ENCODE measurements at regions not wholly inside any gene's neighbourhood (a gene's known extent, or its start where the extent isn't known, plus 50 kb on each side); places are given as distances from the start of the nearest gene placed in this dataset.
"Not testable (repeated sequence)": the region's sequence is repeated elsewhere in the genome, so short reads cannot be mapped to it uniquely, and the experiment has no call there.

DNA sequence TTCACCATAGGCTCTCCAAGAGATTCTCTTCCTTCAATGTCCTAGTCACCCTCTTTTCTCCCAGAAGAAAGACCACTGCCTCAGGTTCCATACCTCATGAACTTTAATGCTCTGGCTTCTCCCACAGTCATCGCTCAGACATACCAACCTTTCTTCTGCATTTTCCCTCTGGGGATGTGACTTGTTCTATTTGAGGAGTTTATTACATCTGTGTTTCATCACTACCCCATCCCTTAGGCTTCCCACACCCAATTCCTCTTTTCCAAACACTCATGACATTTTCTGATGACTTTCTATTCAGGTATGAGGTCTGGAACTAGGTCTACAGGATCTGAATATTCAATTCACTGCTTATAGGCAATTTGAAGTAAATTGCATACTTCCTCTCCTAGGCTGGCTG, 298.6 kb upstream of the MAP2 start:
- no peak overlapping the region for H3K27ac ChIP-seq
- no peaks in the 10 kb centered on the region for H3K36me3 ChIP-seq
- TF ChIP-seq, protein P1, sequence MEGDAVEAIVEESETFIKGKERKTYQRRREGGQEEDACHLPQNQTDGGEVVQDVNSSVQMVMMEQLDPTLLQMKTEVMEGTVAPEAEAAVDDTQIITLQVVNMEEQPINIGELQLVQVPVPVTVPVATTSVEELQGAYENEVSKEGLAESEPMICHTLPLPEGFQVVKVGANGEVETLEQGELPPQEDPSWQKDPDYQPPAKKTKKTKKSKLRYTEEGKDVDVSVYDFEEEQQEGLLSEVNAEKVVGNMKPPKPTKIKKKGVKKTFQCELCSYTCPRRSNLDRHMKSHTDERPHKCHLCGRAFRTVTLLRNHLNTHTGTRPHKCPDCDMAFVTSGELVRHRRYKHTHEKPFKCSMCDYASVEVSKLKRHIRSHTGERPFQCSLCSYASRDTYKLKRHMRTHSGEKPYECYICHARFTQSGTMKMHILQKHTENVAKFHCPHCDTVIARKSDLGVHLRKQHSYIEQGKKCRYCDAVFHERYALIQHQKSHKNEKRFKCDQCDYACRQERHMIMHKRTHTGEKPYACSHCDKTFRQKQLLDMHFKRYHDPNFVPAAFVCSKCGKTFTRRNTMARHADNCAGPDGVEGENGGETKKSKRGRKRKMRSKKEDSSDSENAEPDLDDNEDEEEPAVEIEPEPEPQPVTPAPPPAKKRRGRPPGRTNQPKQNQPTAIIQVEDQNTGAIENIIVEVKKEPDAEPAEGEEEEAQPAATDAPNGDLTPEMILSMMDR (IDR thresholded peaks at IDR 0.05): no peak
- no peak overlapping the region for H3K4me3 ChIP-seq
- no peaks in the 10 kb centered on the region for H3K9me3 ChIP-seq
- H3K4me1 ChIP-seq: no peaks in the 10 kb centered on the region
- no peak for DNase-seq
- no peaks in the 10 kb centered on the region for H3K27me3 ChIP-seq
- intact Hi-C loops (cut with DNase I): no loop called here
- ATAC-seq: no peak

DNA sequence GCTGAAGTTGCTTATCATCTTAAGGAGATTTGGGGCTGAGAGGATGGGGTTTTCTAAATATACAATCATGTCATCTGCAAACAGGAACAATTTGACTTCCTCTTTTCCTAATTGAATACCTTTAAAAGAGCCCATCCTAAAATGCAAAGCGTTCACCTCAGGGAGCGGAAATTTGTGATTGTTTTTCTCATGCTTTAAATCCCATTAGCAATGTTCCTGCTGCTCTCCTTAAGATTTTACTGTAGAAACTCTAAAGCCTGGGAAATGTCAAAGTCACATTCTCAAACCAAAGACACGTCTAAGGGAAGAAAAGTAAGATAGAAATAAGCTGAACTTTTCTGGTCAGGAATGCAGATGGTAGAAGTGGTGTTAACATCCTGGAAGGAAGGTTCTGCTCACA, 285.8 kb upstream of the MAP2 start:
- intact Hi-C loops (cut with DNase I): no loop called here
- H3K4me3 ChIP-seq: no peak overlapping the region

DNA sequence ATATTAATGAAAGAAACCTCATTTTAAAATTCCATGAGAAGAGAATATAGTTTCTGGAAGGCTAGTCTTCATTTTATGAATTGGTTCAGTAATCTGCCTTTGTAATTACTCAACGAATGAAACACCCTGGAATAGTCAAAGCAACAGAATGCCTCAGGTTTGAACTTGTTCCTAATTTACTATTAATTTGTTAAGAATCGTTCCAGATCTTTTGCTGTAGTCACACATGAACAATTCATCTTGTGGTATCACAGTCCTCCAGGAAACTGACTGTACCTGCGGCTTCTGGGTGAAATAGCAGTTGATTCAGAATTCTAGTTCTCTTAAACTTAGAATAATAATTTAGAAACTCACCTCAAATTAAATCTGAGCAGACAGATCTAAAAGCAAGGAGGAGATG, 282.7 kb upstream of the MAP2 start:
- no peaks in the 10 kb centered on the region for H3K9me3 ChIP-seq
- intact Hi-C loops (cut with DNase I): no loop called here
- H3K27me3 ChIP-seq: no peaks in the 10 kb centered on the region
- no peak overlapping the region for H3K4me3 ChIP-seq
- no peak for ATAC-seq
- no peak overlapping the region for H3K27ac ChIP-seq
- TF ChIP-seq, protein P1 (IDR thresholded peaks at IDR 0.05): no peak
- H3K36me3 ChIP-seq: no peaks in the 10 kb centered on the region
- no peaks in the 10 kb centered on the region for H3K4me1 ChIP-seq
- no peak for DNase-seq

More for the DNA sequence above, 285.8 kb upstream of the MAP2 start:
- Histone ChIP-seq H3K9me3 (no peaks in the 10 kb centered on the region), H3K4me1 (no peaks in the 10 kb centered on the region), H3K36me3 (no peaks in the 10 kb centered on the region), H3K27me3 (no peaks in the 10 kb centered on the region), H3K27ac (no peak overlapping the region)
- no peak for ATAC-seq
- DNase-seq: no peak
- TF ChIP-seq, protein P1 (IDR thresholded peaks at IDR 0.05): no peak

DNA sequence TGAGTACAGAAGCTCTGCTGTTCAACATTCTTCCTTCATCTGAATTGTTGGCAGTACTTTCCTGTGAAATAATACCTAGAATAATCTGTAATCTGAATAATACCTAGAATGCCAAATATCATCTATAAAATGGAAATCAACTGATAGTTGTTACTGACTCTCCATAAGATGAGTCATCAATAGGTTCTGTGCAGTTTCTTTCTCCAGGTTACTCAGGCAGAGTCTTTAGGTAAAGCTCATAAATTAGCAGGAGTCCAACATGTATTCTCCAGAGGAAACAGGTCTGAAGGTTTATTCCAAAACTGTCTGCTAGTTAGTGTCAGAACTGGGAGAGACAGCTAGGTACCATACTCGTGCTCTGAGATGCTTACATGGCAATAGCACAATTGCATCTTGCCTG, 282.0 kb upstream of the MAP2 start:
- Histone ChIP-seq H3K36me3 (no peaks in the 10 kb centered on the region), H3K27me3 (no peaks in the 10 kb centered on the region), H3K9me3 (no peaks in the 10 kb centered on the region), H3K27ac (no peak overlapping the region), H3K4me1 (no peaks in the 10 kb centered on the region), H3K4me3 (no peak overlapping the region)
- TF ChIP-seq, protein P1 (IDR thresholded peaks at IDR 0.05): no peak
- ATAC-seq: no peak
- intact Hi-C loops (cut with DNase I): no loop called here
- DNase-seq: no peak

DNA sequence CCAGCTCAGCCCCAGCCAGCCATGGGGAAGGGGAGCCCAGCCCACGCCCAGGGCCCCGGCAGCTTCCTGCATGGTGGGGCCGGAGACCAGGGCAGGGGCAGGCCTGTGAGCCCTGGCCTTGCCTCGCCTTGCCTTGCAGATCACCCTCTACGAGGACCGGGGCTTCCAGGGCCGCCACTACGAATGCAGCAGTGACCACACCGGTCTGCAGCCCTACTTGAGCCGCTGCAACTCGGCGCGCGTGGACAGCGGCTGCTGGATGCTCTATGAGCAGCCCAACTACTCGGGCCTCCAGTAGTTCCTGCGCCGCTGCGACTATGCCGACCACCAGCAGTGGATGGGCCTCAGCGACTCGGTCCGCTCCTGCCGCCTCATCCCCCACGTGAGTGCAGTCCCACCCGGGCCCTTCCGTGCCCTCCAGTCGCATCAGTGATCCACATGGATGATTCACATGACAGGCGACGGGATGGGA, 278.6 kb upstream of the MAP2 start:
- H3K9me3 ChIP-seq; H3K4me3 ChIP-seq; H3K27ac ChIP-seq; intact Hi-C loops (cut with DNase I); H3K27me3 ChIP-seq; H3K36me3 ChIP-seq; DNase-seq; H3K4me1 ChIP-seq: not testable (repeated sequence)
- peak; percentile 28 for ATAC-seq

DNA sequence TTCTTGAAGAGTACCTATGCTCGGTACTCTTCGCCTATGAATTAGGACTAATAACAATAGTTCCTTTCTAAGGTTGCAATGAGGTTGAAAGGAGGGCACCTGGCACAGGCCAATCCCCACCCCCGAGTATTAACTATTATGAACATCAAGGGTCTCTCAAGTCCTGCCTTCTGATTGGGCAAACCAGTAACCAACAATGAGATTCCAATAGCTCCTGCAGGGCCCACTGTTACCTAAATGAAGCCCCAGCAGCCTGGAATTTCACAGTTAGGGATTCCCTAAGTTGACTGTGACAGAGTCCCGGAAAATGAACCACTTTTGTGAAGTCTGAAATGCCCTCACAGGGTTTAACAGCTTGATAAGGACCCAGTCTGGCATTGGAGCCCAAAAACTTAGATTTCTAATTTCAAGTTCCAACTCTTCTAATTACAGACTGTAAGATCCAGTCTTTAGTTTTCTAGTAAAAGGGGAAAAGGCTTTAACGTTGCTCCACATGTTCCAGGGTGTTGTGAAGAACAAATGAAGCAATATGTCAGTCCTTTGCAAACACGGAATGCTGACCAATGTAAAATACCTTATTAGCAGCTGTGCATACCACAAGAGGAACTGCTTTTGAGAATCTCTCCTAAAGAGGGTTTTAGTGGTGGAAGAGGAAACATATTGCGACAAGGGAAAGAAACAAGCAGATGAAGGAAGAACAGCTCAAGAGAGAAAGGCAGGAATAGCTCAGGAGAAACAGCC, 277.7 kb upstream of the MAP2 start:
- ATAC-seq: peak; percentile 84
- Histone ChIP-seq H3K4me3 (no peak overlapping the region), H3K36me3 (no peaks in the 10 kb centered on the region), H3K9me3 (no peaks in the 10 kb centered on the region), H3K4me1 (no peaks in the 10 kb centered on the region), H3K27ac (no peak overlapping the region), H3K27me3 (no peaks in the 10 kb centered on the region)
- DNase-seq: no peak
- intact Hi-C loops (cut with DNase I): no loop called here
- TF ChIP-seq, protein P1 (IDR thresholded peaks at IDR 0.05): no peak
